Epithelial cell of proximal tubule (primary cell): ENCODE measurements at regions not wholly inside any gene's neighbourhood (a gene's known extent, or its start where the extent isn't known, plus 50 kb on each side); places are given as distances from the start of the nearest gene placed in this dataset.
"Not testable (repeated sequence)": the region's sequence is repeated elsewhere in the genome, so short reads cannot be mapped to it uniquely, and the experiment has no call there.

Experiments used
- DNase-seq: peaks from one replicate; pipeline ENCODE4 v3.0.0-alpha.2; 2011; ENCODE audit warnings: low read depth
- H3K4me3 ChIP-seq: 2 replicates; pipeline ENCODE4 v1.5.1; 2011; ENCODE audit warnings: low read depth, mild to moderate bottlenecking, low read length
- CTCF ChIP-seq: conservative IDR thresholded peaks from 2 replicates; pipeline ENCODE4 v1.5.1; 2012; ENCODE audit warnings: low read depth, mild to moderate bottlenecking, low read length

- no peak for DNase-seq
- no peak for TF ChIP-seq CTCF
- H3K4me3 ChIP-seq = peak overlapping the region; percentile 12
These were observed 111.9 kb downstream of the HAUS1 start for GRCh38 chr18:46215902-46216723.

DNA sequence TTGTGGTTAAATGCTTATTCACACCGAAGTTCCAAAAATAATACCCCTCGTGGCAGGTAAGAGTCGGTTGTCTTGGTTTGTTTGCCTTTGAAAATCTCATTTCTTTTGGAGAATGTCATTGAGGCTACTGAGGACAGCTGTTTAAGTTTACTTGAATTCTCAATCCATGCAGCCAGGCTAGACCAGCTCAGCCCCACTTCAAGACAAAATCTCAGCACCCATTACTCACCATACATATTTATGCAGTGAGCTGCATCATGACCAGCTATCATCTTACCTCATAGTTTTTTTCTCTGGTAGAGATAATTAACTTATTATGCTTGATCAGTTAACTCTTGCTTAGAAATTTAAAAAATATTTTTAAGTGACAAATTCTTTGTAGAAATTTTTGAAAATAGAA, 115.9 kb downstream of the HAUS1 start:
- DNase-seq = peak; percentile 22
- TF ChIP-seq CTCF = no peak

DNA sequence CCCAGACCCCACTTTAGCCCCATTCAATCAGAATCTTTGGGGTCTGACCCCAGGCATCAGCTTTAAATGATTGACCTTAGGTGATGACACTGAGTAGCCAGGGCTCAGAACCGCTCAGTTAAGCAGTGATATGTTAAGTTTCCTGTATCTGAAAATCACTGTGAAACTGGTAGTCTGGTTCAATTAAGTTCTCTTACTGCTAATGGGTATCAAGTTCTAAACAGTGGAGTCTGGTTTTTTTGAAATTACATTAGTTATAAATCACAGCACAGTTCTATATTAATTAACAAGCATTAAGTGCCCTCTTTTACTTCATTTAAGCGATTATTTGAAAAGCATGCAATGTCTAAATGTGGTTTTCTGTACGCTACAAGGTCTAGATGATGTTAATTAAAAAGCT, 117.9 kb downstream of the HAUS1 start:
- TF ChIP-seq CTCF = no peak
- no peak for DNase-seq

More for the DNA sequence above, 115.9 kb downstream of the HAUS1 start:
- H3K4me3 ChIP-seq = no peak overlapping the region

DNA sequence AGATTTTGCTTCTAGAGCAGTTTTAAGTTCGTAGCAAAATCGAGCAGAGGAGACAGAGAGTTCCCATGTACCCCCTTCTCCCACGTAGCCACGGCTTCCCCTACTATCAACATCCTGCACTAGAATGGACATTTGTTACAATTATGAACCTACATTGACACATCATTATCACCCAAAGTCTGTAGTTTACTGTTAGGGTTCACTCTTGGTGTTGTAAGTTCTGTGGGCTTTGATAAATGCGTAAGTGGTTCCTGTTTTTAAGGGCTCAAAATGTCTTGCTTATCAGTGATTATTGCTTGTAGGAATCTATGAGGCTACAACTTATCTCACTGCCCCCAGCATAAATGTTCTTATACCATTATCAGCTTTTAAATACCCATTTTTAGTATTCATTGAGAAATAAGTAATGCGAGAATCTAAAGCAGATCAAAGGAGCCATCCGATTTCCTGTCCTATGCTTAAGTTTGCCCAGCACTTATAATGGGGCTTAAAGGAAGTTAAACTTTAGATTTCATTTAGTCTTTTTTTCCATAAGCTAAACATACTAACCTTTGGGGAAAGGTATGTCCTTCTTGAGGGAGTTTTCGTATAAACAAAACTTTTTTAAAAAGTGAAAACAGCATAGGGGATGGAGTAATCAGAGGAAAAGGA, 118.7 kb downstream of the HAUS1 start:
- no peak overlapping the region for H3K4me3 ChIP-seq
- DNase-seq = no peak
- TF ChIP-seq CTCF = no peak

More for the DNA sequence above, 117.9 kb downstream of the HAUS1 start:
- H3K4me3 ChIP-seq = no peak overlapping the region

- no peak overlapping the region for H3K4me3 ChIP-seq
- no peak for TF ChIP-seq CTCF
- DNase-seq = no peak
These were observed 120.1 kb downstream of the HAUS1 start for GRCh38 chr18:46224181-46224775.

GRCh38 chr18:46226461-46226860, 122.3 kb downstream of the HAUS1 start:
- DNase-seq = no peak
- TF ChIP-seq CTCF = no peak

GRCh38 chr18:46229641-46230040, 125.5 kb downstream of the HAUS1 start:
- not testable (repeated sequence) for H3K4me3 ChIP-seq, DNase-seq

More at GRCh38 chr18:46226461-46226860, 122.3 kb downstream of the HAUS1 start:
- no peak overlapping the region for H3K4me3 ChIP-seq
